SU-DHL-6 (cell line): ENCODE measurements at regions not wholly inside any gene's neighbourhood (a gene's known extent, or its start where the extent isn't known, plus 50 kb on each side); places are given as distances from the start of the nearest gene placed in this dataset.

Experiments used
- EZH2phosphoT487 ChIP-seq: fragments of 200-600 bp; sonication (generic), shearing (Covaris generic); conservative IDR thresholded peaks from 2 replicates; pipeline ENCODE4 v1.6.1; 2018; ENCODE audit warnings: mild to moderate bottlenecking, antibody characterized with exemption, low read length, moderate library complexity, mixed read lengths
- TF ChIP-seq, protein P1 (sequence below): fragments of 200-600 bp; sonication (generic); IDR thresholded peaks from one replicate; pipeline ENCODE4 v1.5.1; 2017; ENCODE audit warnings: antibody characterized with exemption, mild to moderate bottlenecking, low read length, moderate library complexity; ENCODE audit not compliant: insufficient read depth, poor library complexity, severe bottlenecking

GRCh38 chr2:8144131-8144631 lies 537.7 kb upstream of the ID2 start:
- TF ChIP-seq, protein P1, sequence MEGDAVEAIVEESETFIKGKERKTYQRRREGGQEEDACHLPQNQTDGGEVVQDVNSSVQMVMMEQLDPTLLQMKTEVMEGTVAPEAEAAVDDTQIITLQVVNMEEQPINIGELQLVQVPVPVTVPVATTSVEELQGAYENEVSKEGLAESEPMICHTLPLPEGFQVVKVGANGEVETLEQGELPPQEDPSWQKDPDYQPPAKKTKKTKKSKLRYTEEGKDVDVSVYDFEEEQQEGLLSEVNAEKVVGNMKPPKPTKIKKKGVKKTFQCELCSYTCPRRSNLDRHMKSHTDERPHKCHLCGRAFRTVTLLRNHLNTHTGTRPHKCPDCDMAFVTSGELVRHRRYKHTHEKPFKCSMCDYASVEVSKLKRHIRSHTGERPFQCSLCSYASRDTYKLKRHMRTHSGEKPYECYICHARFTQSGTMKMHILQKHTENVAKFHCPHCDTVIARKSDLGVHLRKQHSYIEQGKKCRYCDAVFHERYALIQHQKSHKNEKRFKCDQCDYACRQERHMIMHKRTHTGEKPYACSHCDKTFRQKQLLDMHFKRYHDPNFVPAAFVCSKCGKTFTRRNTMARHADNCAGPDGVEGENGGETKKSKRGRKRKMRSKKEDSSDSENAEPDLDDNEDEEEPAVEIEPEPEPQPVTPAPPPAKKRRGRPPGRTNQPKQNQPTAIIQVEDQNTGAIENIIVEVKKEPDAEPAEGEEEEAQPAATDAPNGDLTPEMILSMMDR, result no peak
- TF ChIP-seq EZH2phosphoT487, result no peak
